NOMO-1 treated with dmso at 0.1 percent for 144 hours (cell line): ENCODE measurements at regions not wholly inside any gene's neighbourhood (a gene's known extent, or its start where the extent isn't known, plus 50 kb on each side); places are given as distances from the start of the nearest gene placed in this dataset.

Source experiments
- DNase-seq: peaks from one replicate; lab custom pipeline; 2025; ENCODE audit not compliant: unreplicated experiment; lab: John Stamatoyannopoulos, UW

- no peak for DNase-seq
Measured at GRCh38 chr6:92184933-92185332, 1234.4 kb downstream of the EPHA7 start.

GRCh38 chr6:92181347-92181746, 1238.0 kb downstream of the EPHA7 start:
- DNase-seq: no peak

GRCh38 chr6:92180090-92180489, 1239.3 kb downstream of the EPHA7 start:
- DNase-seq: no peak

GRCh38 chr6:92176666-92177065, 1242.7 kb downstream of the EPHA7 start:
- no peak for DNase-seq

- no peak for DNase-seq
Measured at GRCh38 chr6:92174398-92175073, 1244.8 kb downstream of the EPHA7 start.

- DNase-seq: no peak
Measured at GRCh38 chr6:92169506-92169905, 1249.9 kb downstream of the EPHA7 start.

GRCh38 chr6:92166666-92167065, 1252.7 kb downstream of the EPHA7 start:
- DNase-seq: no peak

GRCh38 chr6:92161953-92162352, 1257.4 kb downstream of the EPHA7 start:
- no peak for DNase-seq

GRCh38 chr6:92160226-92160625, 1259.1 kb downstream of the EPHA7 start:
- DNase-seq: no peak

GRCh38 chr6:92159046-92159445, 1260.3 kb downstream of the EPHA7 start:
- DNase-seq: no peak

GRCh38 chr6:92150553-92150952, 1268.8 kb downstream of the EPHA7 start:
- DNase-seq: no peak

- DNase-seq: peak; percentile 16
Measured at GRCh38 chr6:92147246-92147645, 1272.1 kb downstream of the EPHA7 start.

- DNase-seq: no peak
Measured at GRCh38 chr6:92139601-92140000, 1279.8 kb downstream of the EPHA7 start.

GRCh38 chr6:92132957-92133356, 1286.4 kb downstream of the EPHA7 start:
- DNase-seq: no peak

- DNase-seq: no peak
Measured at GRCh38 chr6:92132457-92132856, 1286.9 kb downstream of the EPHA7 start.

- DNase-seq: no peak
Measured at GRCh38 chr6:92130944-92131343, 1288.4 kb downstream of the EPHA7 start.

GRCh38 chr6:92126983-92127382, 1292.4 kb downstream of the EPHA7 start:
- no peak for DNase-seq

GRCh38 chr6:92126088-92126487, 1293.3 kb downstream of the EPHA7 start:
- no peak for DNase-seq

GRCh38 chr6:92125681-92126080, 1293.7 kb downstream of the EPHA7 start:
- no peak for DNase-seq

- DNase-seq: no peak
Measured at GRCh38 chr6:92124200-92124651, 1295.1 kb downstream of the EPHA7 start.

GRCh38 chr6:92122746-92123145, 1296.6 kb downstream of the EPHA7 start:
- no peak for DNase-seq

- DNase-seq: no peak
Measured at GRCh38 chr6:92121228-92121627, 1298.1 kb downstream of the EPHA7 start.

GRCh38 chr6:92117800-92118199, 1301.6 kb downstream of the EPHA7 start:
- DNase-seq: no peak
